ENCODE measurements at regions not wholly inside any gene's neighbourhood (a gene's known extent, or its start where the extent isn't known, plus 50 kb on each side); places are given as distances from the start of the nearest gene placed in this dataset.

DNA sequence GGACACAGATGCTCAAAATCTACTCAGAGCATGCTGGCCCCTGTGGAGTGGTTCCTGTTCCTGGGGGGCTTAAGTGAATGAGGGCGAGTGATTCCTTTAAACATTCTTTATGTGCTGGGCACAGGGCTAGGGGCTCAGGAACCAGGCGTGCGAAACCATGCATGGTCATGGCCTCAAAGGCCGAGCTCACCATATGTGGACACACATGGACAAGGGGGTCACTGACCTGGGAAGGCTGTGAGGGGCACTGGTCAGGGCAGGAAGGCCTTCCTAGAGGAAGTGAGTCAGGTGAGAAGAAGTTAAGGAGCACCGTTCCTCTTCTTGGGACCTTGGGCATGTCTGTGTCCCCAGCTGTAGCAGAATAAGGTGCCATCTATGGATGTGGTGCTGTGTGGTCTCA, 74.6 kb upstream of the BHLHE23 start:
- TF ChIP-seq, protein P1, sequence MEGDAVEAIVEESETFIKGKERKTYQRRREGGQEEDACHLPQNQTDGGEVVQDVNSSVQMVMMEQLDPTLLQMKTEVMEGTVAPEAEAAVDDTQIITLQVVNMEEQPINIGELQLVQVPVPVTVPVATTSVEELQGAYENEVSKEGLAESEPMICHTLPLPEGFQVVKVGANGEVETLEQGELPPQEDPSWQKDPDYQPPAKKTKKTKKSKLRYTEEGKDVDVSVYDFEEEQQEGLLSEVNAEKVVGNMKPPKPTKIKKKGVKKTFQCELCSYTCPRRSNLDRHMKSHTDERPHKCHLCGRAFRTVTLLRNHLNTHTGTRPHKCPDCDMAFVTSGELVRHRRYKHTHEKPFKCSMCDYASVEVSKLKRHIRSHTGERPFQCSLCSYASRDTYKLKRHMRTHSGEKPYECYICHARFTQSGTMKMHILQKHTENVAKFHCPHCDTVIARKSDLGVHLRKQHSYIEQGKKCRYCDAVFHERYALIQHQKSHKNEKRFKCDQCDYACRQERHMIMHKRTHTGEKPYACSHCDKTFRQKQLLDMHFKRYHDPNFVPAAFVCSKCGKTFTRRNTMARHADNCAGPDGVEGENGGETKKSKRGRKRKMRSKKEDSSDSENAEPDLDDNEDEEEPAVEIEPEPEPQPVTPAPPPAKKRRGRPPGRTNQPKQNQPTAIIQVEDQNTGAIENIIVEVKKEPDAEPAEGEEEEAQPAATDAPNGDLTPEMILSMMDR (IDR thresholded peaks at IDR 0.05) = no peak
- no peak for TF ChIP-seq ZFX (IDR thresholded peaks at IDR 0.05; ENCODE audit: borderline replicate concordance)

Data from 22Rv1 (cell line).